ENCODE measurements at regions not wholly inside any gene's neighbourhood (a gene's known extent, or its start where the extent isn't known, plus 50 kb on each side); places are given as distances from the start of the nearest gene placed in this dataset.
"Not testable (repeated sequence)": the region's sequence is repeated elsewhere in the genome, so short reads cannot be mapped to it uniquely, and the experiment has no call there.

GRCh38 chr14:38355473-38355872, 99.6 kb upstream of the CLEC14A start:
- TF ChIP-seq EZH2 (IDR thresholded peaks at IDR 0.05; ENCODE audit: insufficient read depth, poor library complexity, severe bottlenecking); EZH2phosphoT487 (IDR thresholded peaks at IDR 0.05; ENCODE audit: insufficient read depth, low read depth): not testable (repeated sequence)

Data from GM23248 (cell line).